Uterus (tissue), 3 donors: ENCODE measurements at regions not wholly inside any gene's neighbourhood (a gene's known extent, or its start where the extent isn't known, plus 50 kb on each side); places are given as distances from the start of the nearest gene placed in this dataset.

Source experiments
- DNase-seq, 2 donors: peaks; one replicate each; pipeline ENCODE4 v3.0.0-alpha.2; 2019 to 2020
- H3K27ac ChIP-seq, 2 donors: fragments of 200-600 bp; sonication (generic); 1 replicate in 1 of 2; 2 replicates in 1 of 2; pipeline ENCODE4 v1.5.1; 2016 to 2018
- H3K27me3 ChIP-seq, 2 donors: fragments of 200-600 bp; sonication (generic); one replicate each; pipeline ENCODE4 v1.5.1; 2018 to 2019; ENCODE audit warnings: control low read depth in 1 of 2
- H3K36me3 ChIP-seq, 2 donors: fragments of 200-600 bp; sonication (generic); one replicate each; pipeline ENCODE4 v1.5.1; 2019; ENCODE audit warnings: control low read depth in 1 of 2
- H3K4me1 ChIP-seq, 2 donors: fragments of 200-600 bp; sonication (generic); one replicate each; pipeline ENCODE4 v1.5.1; 2018 to 2019; ENCODE audit warnings: control low read depth in 1 of 2
- H3K4me3 ChIP-seq, 2 donors: fragments of 200-600 bp; sonication (generic); 1 replicate in 1 of 2; 2 replicates in 1 of 2; pipeline ENCODE4 v1.5.1; 2018 to 2019; ENCODE audit warnings: mild to moderate bottlenecking in 1 of 2
- H3K9me3 ChIP-seq, 2 donors: fragments of 200-600 bp; sonication (generic); one replicate each; pipeline ENCODE4 v1.5.1; 2019; ENCODE audit warnings: control low read depth in 1 of 2
- CTCF ChIP-seq, 4 experiments: fragments of 200-600 bp in 2 of 4; fragments of 450-650 bp in 2 of 4; sonication (generic) in 2 of 4; IDR thresholded peaks; one replicate each; pipeline ENCODE4 v1.5.1; 2016 to 2019; ENCODE audit warnings: antibody characterized with exemption in 4 of 4, mild to moderate bottlenecking in 2 of 4, moderate library complexity in 1 of 4
- POLR2A ChIP-seq, 2 donors: fragments of 450-650 bp; IDR thresholded peaks; one replicate each; pipeline ENCODE4 v1.6.1; 2016; ENCODE audit warnings: antibody characterized with exemption in 2 of 2, mild to moderate bottlenecking in 1 of 2, moderate library complexity in 1 of 2
- intact Hi-C: fragments of 100-400 bp; cut with DNase I; formaldehyde crosslinking; loops from one replicate; pipeline ENCODE4 v1.15.1; 2023; ENCODE audit warnings: low total_unique reads
- donor health status: DM: yes; HTN: yes; CAD: no.

- Histone ChIP-seq H3K27ac (no peak overlapping the region), H3K9me3 (no peaks in the 10 kb centered on the region), H3K4me1 (no peaks in the 10 kb centered on the region), H3K36me3 (no peaks in the 10 kb centered on the region), H3K27me3 (no peaks in the 10 kb centered on the region), H3K4me3 (no peak overlapping the region)
- DNase-seq: no peak
- intact Hi-C loops: no loop called here
- TF ChIP-seq POLR2A (IDR thresholded peaks at IDR 0.05): no peak
- no peak for TF ChIP-seq CTCF (IDR thresholded peaks at IDR 0.05)
These were observed 83.2 kb downstream of the TTC32 start for GRCh38 chr2:19818543-19818942.

- Histone ChIP-seq H3K4me3 (no peak overlapping the region), H3K36me3 (no peaks in the 10 kb centered on the region), H3K27ac (no peak overlapping the region), H3K27me3 (no peaks in the 10 kb centered on the region), H3K4me1 (no peaks in the 10 kb centered on the region), H3K9me3 (no peaks in the 10 kb centered on the region)
- no peak for DNase-seq
- TF ChIP-seq POLR2A (IDR thresholded peaks at IDR 0.05) (no peak), CTCF (IDR thresholded peaks at IDR 0.05) (no peak)
- intact Hi-C loops: no loop called here
These were observed 83.7 kb downstream of the TTC32 start for GRCh38 chr2:19818039-19818438.

GRCh38 chr2:19815746-19816145 is 86.0 kb downstream of the TTC32 start:
- no peaks in the 10 kb centered on the region for H3K4me1 ChIP-seq

GRCh38 chr2:19812166-19812565 is 89.6 kb downstream of the TTC32 start:
- peak; percentile 38 to 58 for DNase-seq
- H3K27ac ChIP-seq: peak overlapping the region in 1 of 2 donors; percentile 11
- TF ChIP-seq POLR2A (IDR thresholded peaks at IDR 0.05) (no peak), CTCF (IDR thresholded peaks at IDR 0.05) (no peak)
- no peaks in the 10 kb centered on the region for H3K27me3 ChIP-seq
- no peaks in the 10 kb centered on the region for H3K36me3 ChIP-seq
- H3K4me1 ChIP-seq: no peaks in the 10 kb centered on the region
- no peaks in the 10 kb centered on the region for H3K9me3 ChIP-seq
- H3K4me3 ChIP-seq: no peak overlapping the region
- intact Hi-C loops: no loop called here

More at GRCh38 chr2:19815746-19816145, 86.0 kb downstream of the TTC32 start:
- Histone ChIP-seq H3K27me3 (no peaks in the 10 kb centered on the region), H3K4me3 (no peak overlapping the region), H3K9me3 (no peaks in the 10 kb centered on the region), H3K27ac (no peak overlapping the region), H3K36me3 (no peaks in the 10 kb centered on the region)
- TF ChIP-seq POLR2A (IDR thresholded peaks at IDR 0.05): no peak
- no peak for TF ChIP-seq CTCF (IDR thresholded peaks at IDR 0.05)
- no peak for DNase-seq
- intact Hi-C loops: no loop called here

- intact Hi-C loops: no loop called here
- no peak for TF ChIP-seq CTCF (IDR thresholded peaks at IDR 0.05)
- no peak for TF ChIP-seq POLR2A (IDR thresholded peaks at IDR 0.05)
- Histone ChIP-seq H3K36me3 (no peaks in the 10 kb centered on the region), H3K27ac (no peak overlapping the region), H3K4me1 (no peaks in the 10 kb centered on the region), H3K9me3 (no peaks in the 10 kb centered on the region), H3K4me3 (no peak overlapping the region), H3K27me3 (no peaks in the 10 kb centered on the region)
- no peak for DNase-seq
These were observed 90.6 kb downstream of the TTC32 start for GRCh38 chr2:19811186-19811585.
